ENCODE measurements at regions not wholly inside any gene's neighbourhood (a gene's known extent, or its start where the extent isn't known, plus 50 kb on each side); places are given as distances from the start of the nearest gene placed in this dataset.

DNA sequence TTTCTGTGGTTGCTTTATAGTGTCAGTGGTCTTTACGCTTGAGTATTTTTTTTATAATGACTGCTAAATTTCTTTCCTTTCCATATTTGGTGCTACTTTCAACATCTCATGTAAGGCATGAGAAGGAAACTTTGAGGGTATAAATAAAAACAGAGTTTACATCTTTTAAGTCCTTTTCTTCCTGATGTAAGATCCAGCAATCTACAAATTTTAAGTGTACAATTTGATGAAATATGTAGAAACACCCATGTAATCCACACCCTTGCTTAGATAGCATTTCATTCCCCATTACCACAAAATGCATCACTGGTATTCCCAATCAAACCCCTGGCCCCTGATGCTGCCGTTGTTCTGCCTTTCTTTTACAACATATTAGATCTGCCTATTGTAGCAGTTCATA lies 769.1 kb downstream of the CCDC85A start:
- Histone ChIP-seq H3K36me3 (ENCODE audit: insufficient read depth, low read length) (no peaks in the 10 kb centered on the region), H3K4me2 (ENCODE audit: low read depth, low read length, poor library complexity, severe bottlenecking) (no peak overlapping the region)

DNA sequence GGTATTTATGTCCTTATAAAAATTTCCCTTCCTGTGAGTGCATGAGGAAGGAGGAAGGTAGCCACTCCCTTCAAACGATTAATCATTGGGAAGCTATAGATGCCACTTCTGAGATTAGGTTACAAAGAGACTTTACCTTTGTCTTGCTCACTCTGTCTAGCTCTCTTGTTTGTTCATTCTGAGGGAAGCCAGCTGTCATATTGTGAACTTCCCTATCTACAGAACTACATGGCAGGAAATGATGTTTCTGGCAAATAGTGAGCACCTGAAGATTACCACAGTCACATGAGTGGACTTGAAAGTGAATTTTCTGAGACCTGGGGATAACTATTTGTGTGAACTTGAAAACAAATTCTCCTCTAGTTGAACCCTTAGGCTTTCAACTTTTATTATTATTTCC lies 776.8 kb downstream of the CCDC85A start:
- Histone ChIP-seq H3K9me2 (replicated peaks; ENCODE audit: low read depth, low read length) (no peaks in the 10 kb centered on the region), H3K36me3 (ENCODE audit: insufficient read depth, low read length) (no peaks in the 10 kb centered on the region), H3K9ac (ENCODE audit: low read depth, low read length, poor library complexity, severe bottlenecking) (no peak overlapping the region), H3K9me3 (ENCODE audit: insufficient read depth, low read depth, low read length) (no peaks in the 10 kb centered on the region; the same call in 1 of the 2 replicates), H4K20me1 (ENCODE audit: insufficient read depth, low read length, poor library complexity, severe bottlenecking) (no peaks in the 10 kb centered on the region), H3F3A (ENCODE audit: low read depth) (no peaks in the 10 kb centered on the region), H3K4me1 (ENCODE audit: insufficient read depth, low read length, poor library complexity, severe bottlenecking) (no peaks in the 10 kb centered on the region), H3K4me3 (ENCODE audit: low read length, poor library complexity, severe bottlenecking) (no peak overlapping the region), H2AFZ (ENCODE audit: low read length) (no peak overlapping the region), H3K27me3 (ENCODE audit: insufficient read depth, low read length, poor library complexity, severe bottlenecking) (no peaks in the 10 kb centered on the region), H3K4me2 (ENCODE audit: low read depth, low read length, poor library complexity, severe bottlenecking) (no peak overlapping the region), H3K79me2 (ENCODE audit: insufficient read depth, low read length) (no peaks in the 10 kb centered on the region)
- TF ChIP-seq EZH2phosphoT487 (IDR thresholded peaks at IDR 0.05; ENCODE audit: borderline replicate concordance) = no peak
- TF ChIP-seq, protein P1, sequence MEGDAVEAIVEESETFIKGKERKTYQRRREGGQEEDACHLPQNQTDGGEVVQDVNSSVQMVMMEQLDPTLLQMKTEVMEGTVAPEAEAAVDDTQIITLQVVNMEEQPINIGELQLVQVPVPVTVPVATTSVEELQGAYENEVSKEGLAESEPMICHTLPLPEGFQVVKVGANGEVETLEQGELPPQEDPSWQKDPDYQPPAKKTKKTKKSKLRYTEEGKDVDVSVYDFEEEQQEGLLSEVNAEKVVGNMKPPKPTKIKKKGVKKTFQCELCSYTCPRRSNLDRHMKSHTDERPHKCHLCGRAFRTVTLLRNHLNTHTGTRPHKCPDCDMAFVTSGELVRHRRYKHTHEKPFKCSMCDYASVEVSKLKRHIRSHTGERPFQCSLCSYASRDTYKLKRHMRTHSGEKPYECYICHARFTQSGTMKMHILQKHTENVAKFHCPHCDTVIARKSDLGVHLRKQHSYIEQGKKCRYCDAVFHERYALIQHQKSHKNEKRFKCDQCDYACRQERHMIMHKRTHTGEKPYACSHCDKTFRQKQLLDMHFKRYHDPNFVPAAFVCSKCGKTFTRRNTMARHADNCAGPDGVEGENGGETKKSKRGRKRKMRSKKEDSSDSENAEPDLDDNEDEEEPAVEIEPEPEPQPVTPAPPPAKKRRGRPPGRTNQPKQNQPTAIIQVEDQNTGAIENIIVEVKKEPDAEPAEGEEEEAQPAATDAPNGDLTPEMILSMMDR (conservative IDR thresholded peaks at IDR 0.05; ENCODE audit: low read length) = no peak

More for the DNA sequence above, 769.1 kb downstream of the CCDC85A start:
- H3K27me3 ChIP-seq (ENCODE audit: insufficient read depth, low read length, poor library complexity, severe bottlenecking) = no peaks in the 10 kb centered on the region
- H3K9me2 ChIP-seq (replicated peaks; ENCODE audit: low read depth, low read length) = no peaks in the 10 kb centered on the region; the same call in 1 of the 2 replicates
- H3K79me2 ChIP-seq (ENCODE audit: insufficient read depth, low read length) = no peaks in the 10 kb centered on the region
- no peak overlapping the region for H3K9ac ChIP-seq (ENCODE audit: low read depth, low read length, poor library complexity, severe bottlenecking)
- no peaks in the 10 kb centered on the region for H3K9me3 ChIP-seq (ENCODE audit: insufficient read depth, low read depth, low read length)
- H3F3A ChIP-seq (ENCODE audit: low read depth) = no peaks in the 10 kb centered on the region
- no peak for TF ChIP-seq EZH2phosphoT487 (IDR thresholded peaks at IDR 0.05; ENCODE audit: borderline replicate concordance)
- TF ChIP-seq, protein P1 (conservative IDR thresholded peaks at IDR 0.05; ENCODE audit: low read length) = no peak
- H3K4me3 ChIP-seq (ENCODE audit: low read length, poor library complexity, severe bottlenecking) = no peak overlapping the region
- no peaks in the 10 kb centered on the region for H4K20me1 ChIP-seq (ENCODE audit: insufficient read depth, low read length, poor library complexity, severe bottlenecking)
- H2AFZ ChIP-seq (ENCODE audit: low read length) = no peak overlapping the region
- no peaks in the 10 kb centered on the region for H3K4me1 ChIP-seq (ENCODE audit: insufficient read depth, low read length, poor library complexity, severe bottlenecking)

DNA sequence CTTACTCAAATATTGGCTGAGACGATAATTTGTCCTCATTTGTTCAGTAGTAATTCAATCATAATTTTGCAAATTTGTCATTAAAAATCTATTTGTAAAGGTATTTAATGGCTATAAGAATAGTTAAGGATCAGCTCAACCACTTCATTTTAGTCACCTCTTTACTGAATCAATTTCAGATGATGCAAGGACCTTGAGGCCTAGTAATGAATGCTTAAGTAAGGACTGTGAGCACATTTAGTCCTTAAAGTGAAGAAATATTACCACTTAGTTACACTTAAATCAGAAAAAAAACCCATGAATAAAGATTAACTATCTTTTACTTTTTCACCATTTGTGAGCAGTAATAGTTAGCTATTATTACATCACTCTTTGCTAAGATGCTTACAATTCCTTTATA lies 778.9 kb downstream of the CCDC85A start:
- H4K20me1 ChIP-seq (ENCODE audit: insufficient read depth, low read length, poor library complexity, severe bottlenecking) = no peaks in the 10 kb centered on the region
- no peaks in the 10 kb centered on the region for H3K4me1 ChIP-seq (ENCODE audit: insufficient read depth, low read length, poor library complexity, severe bottlenecking)
- H3K9ac ChIP-seq (ENCODE audit: low read depth, low read length, poor library complexity, severe bottlenecking) = no peak overlapping the region
- TF ChIP-seq EZH2phosphoT487 (IDR thresholded peaks at IDR 0.05; ENCODE audit: borderline replicate concordance) = no peak
- TF ChIP-seq, protein P1 (conservative IDR thresholded peaks at IDR 0.05; ENCODE audit: low read length) = no peak
- H2AFZ ChIP-seq (ENCODE audit: low read length) = no peak overlapping the region
- no peaks in the 10 kb centered on the region for H3K79me2 ChIP-seq (ENCODE audit: insufficient read depth, low read length)
- no peaks in the 10 kb centered on the region for H3K27me3 ChIP-seq (ENCODE audit: insufficient read depth, low read length, poor library complexity, severe bottlenecking)
- no peaks in the 10 kb centered on the region for H3F3A ChIP-seq (ENCODE audit: low read depth)
- H3K4me3 ChIP-seq (ENCODE audit: low read length, poor library complexity, severe bottlenecking) = no peak overlapping the region
- no peak overlapping the region for H3K4me2 ChIP-seq (ENCODE audit: low read depth, low read length, poor library complexity, severe bottlenecking)
- no peaks in the 10 kb centered on the region; the same call in 1 of the 2 replicates for H3K9me3 ChIP-seq (ENCODE audit: insufficient read depth, low read depth, low read length)
- no peaks in the 10 kb centered on the region for H3K36me3 ChIP-seq (ENCODE audit: insufficient read depth, low read length)
- no peaks in the 10 kb centered on the region for H3K9me2 ChIP-seq (replicated peaks; ENCODE audit: low read depth, low read length)
